SK-N-SH (cell line): ENCODE measurements at regions not wholly inside any gene's neighbourhood (a gene's known extent, or its start where the extent isn't known, plus 50 kb on each side); places are given as distances from the start of the nearest gene placed in this dataset.

Experiments
- CTCF ChIA-PET: fragments of 300-600, 350-600 bp; formaldehyde crosslinking; extraction: SDS; loops from one replicate; lab custom pipeline; 2021; lab: Yijun Ruan, JAX
- POLR2A ChIA-PET: fragments of 350-600 bp; sonication (Branson Sonifier 250); formaldehyde crosslinking; extraction: SDS; loops from one replicate; lab custom pipeline; 2020; ENCODE audit warnings: antibody characterized with exemption, inconsistent platforms; lab: Yijun Ruan, JAX
- DNase-seq: peaks from one replicate; pipeline ENCODE4 v3.0.0; 2012
- H2AFZ ChIP-seq: fragments of 200-600 bp; sonication (generic); 2 replicates; pipeline ENCODE4 v1.8.1; 2016; ENCODE audit warnings: antibody characterized with exemption, mild to moderate bottlenecking, low read depth
- H3F3A ChIP-seq: fragments of 200-600 bp; sonication (generic); replicated peaks from 2 replicates; pipeline ENCODE3; 2016; ENCODE audit warnings: antibody characterized with exemption, mild to moderate bottlenecking; ENCODE audit not compliant: insufficient read depth
- H3K27ac ChIP-seq, 2 experiments: fragments of 200-500 bp in 1 of 2; fragments of 200-600 bp in 1 of 2; sonication (Bioruptor generic) in 1 of 2; sonication (generic), shearing (Covaris generic) in 1 of 2; 2 replicates each; pipeline versions ENCODE4 v1.5.1 to v1.6.1; 2014 to 2016; ENCODE audit warnings: low read depth in 2 of 2, inconsistent platforms in 1 of 2, low read length in 1 of 2, mild to moderate bottlenecking in 1 of 2, mixed read lengths in 1 of 2
- H3K27me3 ChIP-seq: fragments of 200-600 bp; sonication (generic), shearing (Covaris generic); 2 replicates; pipeline ENCODE4 v1.6.1; 2016; ENCODE audit warnings: mixed run types; ENCODE audit not compliant: insufficient read depth
- H3K36me3 ChIP-seq, 2 experiments: fragments of 200-500 bp in 1 of 2; fragments of 200-600 bp in 1 of 2; sonication (Bioruptor generic) in 1 of 2; sonication (generic) in 1 of 2; replicated peaks in 1 of 2; 2 replicates each; pipeline versions ENCODE3 to v1.5.1; 2014 to 2016; ENCODE audit warnings: low read length in 1 of 2, mild to moderate bottlenecking in 1 of 2; ENCODE audit not compliant: insufficient read depth in 2 of 2, control insufficient read depth in 1 of 2
- H3K4me1 ChIP-seq, 2 experiments: fragments of 200-500 bp in 1 of 2; fragments of 200-600 bp in 1 of 2; sonication (Bioruptor generic) in 1 of 2; sonication (generic), shearing (Covaris generic) in 1 of 2; 2 replicates each; pipeline versions ENCODE4 v1.5.1 to v1.6.1; 2014 to 2016; ENCODE audit warnings: low read depth in 1 of 2, low read length in 1 of 2, mixed run types in 1 of 2; ENCODE audit not compliant: insufficient read depth in 2 of 2, control insufficient read depth in 1 of 2
- H3K4me2 ChIP-seq: fragments of 200-600 bp; sonication (generic), shearing (Covaris generic); 2 replicates; pipeline ENCODE4 v1.6.1; 2017; ENCODE audit warnings: mixed run types
- H3K4me3 ChIP-seq, 2 experiments: fragments of 200-500 bp in 1 of 2; fragments of 200-600 bp in 1 of 2; sonication (Bioruptor generic) in 1 of 2; sonication (generic), shearing (Covaris generic) in 1 of 2; 2 replicates each; pipeline versions ENCODE4 v1.5.1 to v1.8.1; 2014 to 2016; ENCODE audit warnings: low read depth in 2 of 2, inconsistent platforms in 1 of 2, low read length in 1 of 2, mild to moderate bottlenecking in 1 of 2, mixed read lengths in 1 of 2, moderate library complexity in 1 of 2
- H3K79me2 ChIP-seq: fragments of 200-600 bp; sonication (generic); 2 replicates; pipeline ENCODE4 v1.8.1; 2017; ENCODE audit warnings: mild to moderate bottlenecking; ENCODE audit not compliant: insufficient read depth
- H3K9ac ChIP-seq: fragments of 200-600 bp; sonication (generic); 2 replicates; pipeline ENCODE4 v1.6.1; 2017; ENCODE audit warnings: mixed run types
- H3K9me2 ChIP-seq: fragments of 200-600 bp; sonication (generic); 2 replicates; pipeline ENCODE4 v1.6.1; 2017; ENCODE audit warnings: mixed run types
- H3K9me3 ChIP-seq: fragments of 200-600 bp; sonication (generic); 2 replicates; pipeline ENCODE4 v1.6.1; 2017; ENCODE audit warnings: mixed run types, mild to moderate bottlenecking, moderate library complexity
- H4K20me1 ChIP-seq: fragments of 200-600 bp; sonication (generic); 2 replicates; pipeline ENCODE4 v1.6.1; 2017; ENCODE audit warnings: mild to moderate bottlenecking, mixed run types; ENCODE audit not compliant: insufficient read depth
- CHD2 ChIP-seq: fragments of 150-350 bp; IDR thresholded peaks from 2 replicates; pipeline ENCODE4 v1.6.1; 2018; ENCODE audit warnings: low read length; ENCODE audit not compliant: partially characterized antibody
- FOSL2 ChIP-seq: IDR thresholded peaks from 2 replicates; pipeline ENCODE4 v1.4.0; 2012; ENCODE audit warnings: low read depth, mild to moderate bottlenecking, moderate library complexity, borderline replicate concordance
- FOXJ3 ChIP-seq: sonication (generic); formaldehyde crosslinking; IDR thresholded peaks from 2 replicates; pipeline ENCODE4 v1.5.1; 2020; ENCODE audit warnings: mild to moderate bottlenecking, missing genetic modification reagents
- FOXM1 ChIP-seq: IDR thresholded peaks from 2 replicates; pipeline ENCODE4 v1.4.0; 2012; ENCODE audit warnings: low read depth, mild to moderate bottlenecking
- GABPA ChIP-seq: IDR thresholded peaks from 2 replicates; pipeline ENCODE4 v1.4.0; 2012; ENCODE audit warnings: low read depth, mild to moderate bottlenecking
- GATA2 ChIP-seq: sonication (generic); formaldehyde crosslinking; IDR thresholded peaks from 2 replicates; pipeline ENCODE4 v1.5.0; 2020; ENCODE audit warnings: mild to moderate bottlenecking, missing genetic modification reagents
- MEF2A ChIP-seq: IDR thresholded peaks from 2 replicates; pipeline ENCODE4 v1.4.0; 2012; ENCODE audit warnings: low read depth, borderline replicate concordance
- NRF1 ChIP-seq: IDR thresholded peaks from 2 replicates; pipeline ENCODE4 v1.6.1; 2012; ENCODE audit warnings: low read depth, mild to moderate bottlenecking, low read length
- POLR2AphosphoS5 ChIP-seq: IDR thresholded peaks from 2 replicates; pipeline ENCODE4 v1.6.1; 2012; ENCODE audit warnings: low read depth, low read length
- RAD21 ChIP-seq: IDR thresholded peaks from 2 replicates; pipeline ENCODE4 v1.6.1; 2012; ENCODE audit warnings: mild to moderate bottlenecking, low read length
- RCOR1 ChIP-seq: fragments of 150-350 bp; IDR thresholded peaks from 2 replicates; pipeline ENCODE4 v1.6.1; 2017; ENCODE audit warnings: antibody characterized with exemption, low read length
- RXRA ChIP-seq: IDR thresholded peaks from 2 replicates; pipeline ENCODE4 v1.4.0; 2012; ENCODE audit warnings: low read depth, mild to moderate bottlenecking, borderline replicate concordance
- SIN3A ChIP-seq: IDR thresholded peaks from 2 replicates; pipeline ENCODE4 v1.6.1; 2012; ENCODE audit warnings: low read depth, mild to moderate bottlenecking, low read length, moderate library complexity, borderline replicate concordance
- SMC3 ChIP-seq: IDR thresholded peaks from 2 replicates; pipeline ENCODE4 v1.6.1; 2012; ENCODE audit warnings: low read depth, low read length, improper control_type of control experiment
- WGBS: methylation state at CpG from one replicate; pipeline ENCODE4 v1.1.6; 2017; ENCODE audit warnings: low lambda C conversion rate; 5-methylcytosine and 5-hydroxymethylcytosine counted together
- TF ChIP-seq, protein P1 (sequence below): fragments of 150-350 bp; IDR thresholded peaks from 2 replicates; pipeline ENCODE4 v1.6.1; 2017; ENCODE audit warnings: antibody characterized with exemption, low read length, low read depth, borderline replicate concordance
- TF ChIP-seq, protein P2 (sequence below): IDR thresholded peaks from 2 replicates; pipeline ENCODE4; 2012
- TF ChIP-seq, protein P3 (sequence below): IDR thresholded peaks from 2 replicates; pipeline ENCODE4 v1.4.0; 2012; ENCODE audit warnings: low read depth, borderline replicate concordance
- TF ChIP-seq, protein P4 (sequence below): IDR thresholded peaks from 2 replicates; pipeline ENCODE4 v1.4.0; 2012; ENCODE audit warnings: low read depth, borderline replicate concordance
- TF ChIP-seq, protein P5 (sequence below): fragments of 150-350 bp; IDR thresholded peaks from 2 replicates; pipeline ENCODE4 v1.6.1; 2016; ENCODE audit warnings: mild to moderate bottlenecking, low read depth, low read length
- TF ChIP-seq, protein P6 (sequence below): fragments of 200-600 bp; sonication (generic); IDR thresholded peaks from 2 replicates; pipeline ENCODE4 v1.6.1; 2017; ENCODE audit warnings: antibody characterized with exemption, mild to moderate bottlenecking, moderate library complexity

DNA sequence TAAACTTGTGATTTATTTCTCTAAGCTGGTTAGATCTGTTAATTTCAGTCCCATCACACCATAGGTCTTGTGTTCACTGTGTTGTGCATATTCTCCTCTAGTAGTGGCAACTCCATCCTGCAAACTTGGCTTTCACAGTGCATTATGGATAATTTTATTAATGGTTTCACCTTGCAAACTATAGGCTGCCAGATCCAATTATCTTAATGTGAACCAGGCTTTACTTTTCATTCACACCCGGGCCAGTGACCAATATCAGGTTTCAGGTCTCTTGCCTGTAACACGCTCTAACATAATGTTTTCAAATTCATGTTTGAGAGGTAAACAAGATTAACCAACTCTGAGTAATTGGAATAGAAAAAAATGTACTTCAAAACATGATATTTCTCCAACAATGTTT lies 1293.0 kb downstream of the REEP3 start:
- 27% methylated on average over 2 of the region's 2 CpGs for WGBS

More for the DNA sequence above, 1293.0 kb downstream of the REEP3 start:
- ChIA-PET POLR2A (no interaction called here), CTCF (no interaction called here)
- Histone ChIP-seq H3K27ac (no peak overlapping the region; a peak in 1 of 4 replicates), H3K36me3 (no peaks in the 10 kb centered on the region), H3K9me2 (no peaks in the 10 kb centered on the region), H3K4me1 (no peaks in the 10 kb centered on the region), H3K9me3 (no peaks in the 10 kb centered on the region), H4K20me1 (no peaks in the 10 kb centered on the region), H3K79me2 (no peaks in the 10 kb centered on the region), H2AFZ (no peak overlapping the region), H3F3A (no peaks in the 10 kb centered on the region), H3K27me3 (no peaks in the 10 kb centered on the region), H3K4me2 (no peak overlapping the region), H3K9ac (no peak overlapping the region), H3K4me3 (no peak overlapping the region)
- DNase-seq = no peak
- TF ChIP-seq, protein P1, sequence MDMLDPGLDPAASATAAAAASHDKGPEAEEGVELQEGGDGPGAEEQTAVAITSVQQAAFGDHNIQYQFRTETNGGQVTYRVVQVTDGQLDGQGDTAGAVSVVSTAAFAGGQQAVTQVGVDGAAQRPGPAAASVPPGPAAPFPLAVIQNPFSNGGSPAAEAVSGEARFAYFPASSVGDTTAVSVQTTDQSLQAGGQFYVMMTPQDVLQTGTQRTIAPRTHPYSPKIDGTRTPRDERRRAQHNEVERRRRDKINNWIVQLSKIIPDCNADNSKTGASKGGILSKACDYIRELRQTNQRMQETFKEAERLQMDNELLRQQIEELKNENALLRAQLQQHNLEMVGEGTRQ = no peak
- TF ChIP-seq MEF2A (no peak), POLR2AphosphoS5 (no peak), FOXM1 (no peak), FOSL2 (no peak), GABPA (no peak), CHD2 (no peak), RCOR1 (no peak), NRF1 (no peak), FOXJ3 (no peak), RAD21 (no peak), SMC3 (no peak), GATA2 (CRISPR knock-in tag) (no peak), RXRA (no peak), SIN3A (no peak)
- TF ChIP-seq, protein P2, sequence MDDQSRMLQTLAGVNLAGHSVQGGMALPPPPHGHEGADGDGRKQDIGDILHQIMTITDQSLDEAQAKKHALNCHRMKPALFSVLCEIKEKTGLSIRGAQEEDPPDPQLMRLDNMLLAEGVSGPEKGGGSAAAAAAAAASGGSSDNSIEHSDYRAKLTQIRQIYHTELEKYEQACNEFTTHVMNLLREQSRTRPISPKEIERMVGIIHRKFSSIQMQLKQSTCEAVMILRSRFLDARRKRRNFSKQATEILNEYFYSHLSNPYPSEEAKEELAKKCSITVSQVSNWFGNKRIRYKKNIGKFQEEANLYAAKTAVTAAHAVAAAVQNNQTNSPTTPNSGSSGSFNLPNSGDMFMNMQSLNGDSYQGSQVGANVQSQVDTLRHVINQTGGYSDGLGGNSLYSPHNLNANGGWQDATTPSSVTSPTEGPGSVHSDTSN = no peak
- TF ChIP-seq, protein P3, sequence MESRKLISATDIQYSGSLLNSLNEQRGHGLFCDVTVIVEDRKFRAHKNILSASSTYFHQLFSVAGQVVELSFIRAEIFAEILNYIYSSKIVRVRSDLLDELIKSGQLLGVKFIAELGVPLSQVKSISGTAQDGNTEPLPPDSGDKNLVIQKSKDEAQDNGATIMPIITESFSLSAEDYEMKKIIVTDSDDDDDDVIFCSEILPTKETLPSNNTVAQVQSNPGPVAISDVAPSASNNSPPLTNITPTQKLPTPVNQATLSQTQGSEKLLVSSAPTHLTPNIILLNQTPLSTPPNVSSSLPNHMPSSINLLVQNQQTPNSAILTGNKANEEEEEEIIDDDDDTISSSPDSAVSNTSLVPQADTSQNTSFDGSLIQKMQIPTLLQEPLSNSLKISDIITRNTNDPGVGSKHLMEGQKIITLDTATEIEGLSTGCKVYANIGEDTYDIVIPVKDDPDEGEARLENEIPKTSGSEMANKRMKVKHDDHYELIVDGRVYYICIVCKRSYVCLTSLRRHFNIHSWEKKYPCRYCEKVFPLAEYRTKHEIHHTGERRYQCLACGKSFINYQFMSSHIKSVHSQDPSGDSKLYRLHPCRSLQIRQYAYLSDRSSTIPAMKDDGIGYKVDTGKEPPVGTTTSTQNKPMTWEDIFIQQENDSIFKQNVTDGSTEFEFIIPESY = no peak
- TF ChIP-seq, protein P4, sequence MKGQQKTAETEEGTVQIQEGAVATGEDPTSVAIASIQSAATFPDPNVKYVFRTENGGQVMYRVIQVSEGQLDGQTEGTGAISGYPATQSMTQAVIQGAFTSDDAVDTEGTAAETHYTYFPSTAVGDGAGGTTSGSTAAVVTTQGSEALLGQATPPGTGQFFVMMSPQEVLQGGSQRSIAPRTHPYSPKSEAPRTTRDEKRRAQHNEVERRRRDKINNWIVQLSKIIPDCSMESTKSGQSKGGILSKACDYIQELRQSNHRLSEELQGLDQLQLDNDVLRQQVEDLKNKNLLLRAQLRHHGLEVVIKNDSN = no peak
- TF ChIP-seq, protein P5, sequence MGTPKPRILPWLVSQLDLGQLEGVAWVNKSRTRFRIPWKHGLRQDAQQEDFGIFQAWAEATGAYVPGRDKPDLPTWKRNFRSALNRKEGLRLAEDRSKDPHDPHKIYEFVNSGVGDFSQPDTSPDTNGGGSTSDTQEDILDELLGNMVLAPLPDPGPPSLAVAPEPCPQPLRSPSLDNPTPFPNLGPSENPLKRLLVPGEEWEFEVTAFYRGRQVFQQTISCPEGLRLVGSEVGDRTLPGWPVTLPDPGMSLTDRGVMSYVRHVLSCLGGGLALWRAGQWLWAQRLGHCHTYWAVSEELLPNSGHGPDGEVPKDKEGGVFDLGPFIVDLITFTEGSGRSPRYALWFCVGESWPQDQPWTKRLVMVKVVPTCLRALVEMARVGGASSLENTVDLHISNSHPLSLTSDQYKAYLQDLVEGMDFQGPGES = no peak
- TF ChIP-seq, protein P6, sequence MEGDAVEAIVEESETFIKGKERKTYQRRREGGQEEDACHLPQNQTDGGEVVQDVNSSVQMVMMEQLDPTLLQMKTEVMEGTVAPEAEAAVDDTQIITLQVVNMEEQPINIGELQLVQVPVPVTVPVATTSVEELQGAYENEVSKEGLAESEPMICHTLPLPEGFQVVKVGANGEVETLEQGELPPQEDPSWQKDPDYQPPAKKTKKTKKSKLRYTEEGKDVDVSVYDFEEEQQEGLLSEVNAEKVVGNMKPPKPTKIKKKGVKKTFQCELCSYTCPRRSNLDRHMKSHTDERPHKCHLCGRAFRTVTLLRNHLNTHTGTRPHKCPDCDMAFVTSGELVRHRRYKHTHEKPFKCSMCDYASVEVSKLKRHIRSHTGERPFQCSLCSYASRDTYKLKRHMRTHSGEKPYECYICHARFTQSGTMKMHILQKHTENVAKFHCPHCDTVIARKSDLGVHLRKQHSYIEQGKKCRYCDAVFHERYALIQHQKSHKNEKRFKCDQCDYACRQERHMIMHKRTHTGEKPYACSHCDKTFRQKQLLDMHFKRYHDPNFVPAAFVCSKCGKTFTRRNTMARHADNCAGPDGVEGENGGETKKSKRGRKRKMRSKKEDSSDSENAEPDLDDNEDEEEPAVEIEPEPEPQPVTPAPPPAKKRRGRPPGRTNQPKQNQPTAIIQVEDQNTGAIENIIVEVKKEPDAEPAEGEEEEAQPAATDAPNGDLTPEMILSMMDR = no peak
